ENCODE measurements at regions not wholly inside any gene's neighbourhood (a gene's known extent, or its start where the extent isn't known, plus 50 kb on each side); places are given as distances from the start of the nearest gene placed in this dataset.
"Not testable (repeated sequence)": the region's sequence is repeated elsewhere in the genome, so short reads cannot be mapped to it uniquely, and the experiment has no call there.

GRCh38 chr12:63337158-63337557 lies 186.2 kb upstream of the AVPR1A start:
- TF ChIP-seq EZH2 (IDR thresholded peaks at IDR 0.05; ENCODE audit: borderline replicate concordance, low read length); CTCF (IDR thresholded peaks at IDR 0.05; ENCODE audit: low read length): not testable (repeated sequence)
